Stimulated activated naive CD4-positive, alpha-beta T cell (primary cell): ENCODE measurements at regions not wholly inside any gene's neighbourhood (a gene's known extent, or its start where the extent isn't known, plus 50 kb on each side); places are given as distances from the start of the nearest gene placed in this dataset.

ENCODE experiments used
- DNase-seq, 6 experiments: peaks; one replicate each; lab custom pipeline; 2025; lab: John Stamatoyannopoulos, UW

- no peak for DNase-seq
These were observed 74.4 kb upstream of the ARHGAP32 start for GRCh38 chr11:129266536-129266935.

- DNase-seq, result no peak
These were observed 73.1 kb upstream of the ARHGAP32 start for GRCh38 chr11:129265125-129265788.

GRCh38 chr11:129264114-129264513 is 72.0 kb upstream of the ARHGAP32 start:
- no peak for DNase-seq

GRCh38 chr11:129260750-129261149 is 68.6 kb upstream of the ARHGAP32 start:
- DNase-seq, result no peak

GRCh38 chr11:129259931-129260348 is 67.8 kb upstream of the ARHGAP32 start:
- DNase-seq, result no peak

GRCh38 chr11:129258205-129258604 is 66.1 kb upstream of the ARHGAP32 start:
- DNase-seq, result no peak

- DNase-seq, result no peak
These were observed 65.4 kb upstream of the ARHGAP32 start for GRCh38 chr11:129257512-129257911.

GRCh38 chr11:129252621-129253020 is 60.5 kb upstream of the ARHGAP32 start:
- DNase-seq, result no peak

GRCh38 chr11:129251067-129251466 is 58.9 kb upstream of the ARHGAP32 start:
- DNase-seq, result no peak

GRCh38 chr11:129249923-129250322 is 57.8 kb upstream of the ARHGAP32 start:
- DNase-seq, result no peak

- no peak for DNase-seq
These were observed 57.2 kb upstream of the ARHGAP32 start for GRCh38 chr11:129249351-129249750.

- no peak for DNase-seq
These were observed 56.5 kb upstream of the ARHGAP32 start for GRCh38 chr11:129248618-129249017.

GRCh38 chr11:129247135-129247534 is 55.0 kb upstream of the ARHGAP32 start:
- DNase-seq, result peak in 2 of 6 experiments; percentile 30 to 36

- no peak for DNase-seq
These were observed 50.7 kb upstream of the ARHGAP32 start for GRCh38 chr11:129242855-129243254.
